OCI-LY7 (cell line): ENCODE measurements at regions not wholly inside any gene's neighbourhood (a gene's known extent, or its start where the extent isn't known, plus 50 kb on each side); places are given as distances from the start of the nearest gene placed in this dataset.

ENCODE experiments used
- BruUV-seq: library from RNA; stranded (reverse); fragments of 400-500 nt; replicated peaks from 2 replicates; lab custom pipeline; 2021; lab: Mats Ljungman, UMichigan
- CTCF ChIA-PET: fragments of 300-600 bp; sonication (Branson Sonifier 250); formaldehyde crosslinking; loops from one replicate; lab custom pipeline; 2022; ENCODE audit warnings: antibody characterized with exemption; ENCODE audit not compliant: unreplicated experiment; lab: Charles Lee
- POLR2A ChIA-PET: fragments of 300-600 bp; sonication (Branson Sonifier 250); formaldehyde crosslinking; loops from one replicate; lab custom pipeline; 2022; ENCODE audit warnings: antibody characterized with exemption; lab: Charles Lee
- DNase-seq: peaks from one replicate; pipeline ENCODE4 v3.0.0-alpha.2; 2015; ENCODE audit warnings: low spot score
- H2AFZ ChIP-seq: fragments of 200-600 bp; sonication (generic), shearing (Covaris generic); 2 replicates; pipeline ENCODE4 v1.6.1; 2014; ENCODE audit warnings: mild to moderate bottlenecking, antibody characterized with exemption, low read length, moderate library complexity
- H3K27ac ChIP-seq: fragments of 200-600 bp; sonication (generic); 2 replicates; pipeline ENCODE4 v1.5.1; 2014; ENCODE audit warnings: mixed run types, low read depth, mild to moderate bottlenecking, moderate library complexity, low read length, inconsistent platforms; ENCODE audit not compliant: poor library complexity, severe bottlenecking
- H3K36me3 ChIP-seq: fragments of 200-600 bp; sonication (generic); 2 replicates; pipeline ENCODE4 v1.6.1; 2014; ENCODE audit warnings: mild to moderate bottlenecking, antibody characterized with exemption, low read length, moderate library complexity, mixed read lengths; ENCODE audit not compliant: insufficient read depth
- H3K4me1 ChIP-seq: fragments of 200-600 bp; sonication (generic); 2 replicates; pipeline ENCODE4 v1.5.1; 2014; ENCODE audit warnings: mild to moderate bottlenecking, low read length; ENCODE audit not compliant: insufficient read depth, poor library complexity, severe bottlenecking
- H3K4me2 ChIP-seq: fragments of 200-600 bp; sonication (generic); 2 replicates; pipeline ENCODE4 v1.6.1; 2014; ENCODE audit warnings: mild to moderate bottlenecking, low read length
- H3K4me3 ChIP-seq: fragments of 200-600 bp; sonication (generic); 2 replicates; pipeline ENCODE4 v1.5.1; 2014; ENCODE audit warnings: mild to moderate bottlenecking, low read depth, low read length; ENCODE audit not compliant: poor library complexity, severe bottlenecking
- H3K79me2 ChIP-seq: fragments of 200-600 bp; sonication (generic); 2 replicates; pipeline ENCODE4 v1.6.1; 2016; ENCODE audit warnings: low read depth, mild to moderate bottlenecking, low read length, moderate library complexity, mixed read lengths; ENCODE audit not compliant: insufficient read depth
- H3K9me2 ChIP-seq: fragments of 200-600 bp; sonication (generic); 2 replicates; pipeline ENCODE4 v1.6.1; 2016; ENCODE audit warnings: mild to moderate bottlenecking, low read length, mixed read lengths; ENCODE audit not compliant: insufficient read depth
- H3K9me3 ChIP-seq: fragments of 200-600 bp; sonication (generic); 2 replicates; pipeline ENCODE4 v1.6.1; 2014; ENCODE audit warnings: mild to moderate bottlenecking, mixed run types, low read length, mixed read lengths
- H4K20me1 ChIP-seq: fragments of 200-600 bp; sonication (generic); 2 replicates; pipeline ENCODE4 v1.6.1; 2014; ENCODE audit warnings: mild to moderate bottlenecking, antibody characterized with exemption, low read length, moderate library complexity, mixed read lengths; ENCODE audit not compliant: insufficient read depth
- EZH2phosphoT487 ChIP-seq: fragments of 200-600 bp; sonication (generic); IDR thresholded peaks from 2 replicates; pipeline ENCODE4 v1.6.1; 2018; ENCODE audit warnings: low read depth, borderline replicate concordance, mild to moderate bottlenecking, mixed run types, antibody characterized with exemption, low read length, moderate library complexity, mixed read lengths
- intact Hi-C: fragments of 100-400 bp; cut with micrococcal nuclease; formaldehyde crosslinking; loops from one replicate; pipeline ENCODE4 v1.10.0; 2022; ENCODE audit not compliant: unreplicated experiment
- TF ChIP-seq, protein P1 (sequence below): fragments of 200-600 bp; sonication (generic); conservative IDR thresholded peaks from 2 replicates; pipeline ENCODE4 v1.5.1; 2014; ENCODE audit warnings: mild to moderate bottlenecking, antibody characterized with exemption, low read length, moderate library complexity, mixed read lengths

- no TSS peak for BruUV-seq
- no peak overlapping the region for H3K4me3 ChIP-seq
- intact Hi-C loops = no loop called here
- no peaks in the 10 kb centered on the region for H3K36me3 ChIP-seq
- TF ChIP-seq EZH2phosphoT487 = no peak
- TF ChIP-seq, protein P1, sequence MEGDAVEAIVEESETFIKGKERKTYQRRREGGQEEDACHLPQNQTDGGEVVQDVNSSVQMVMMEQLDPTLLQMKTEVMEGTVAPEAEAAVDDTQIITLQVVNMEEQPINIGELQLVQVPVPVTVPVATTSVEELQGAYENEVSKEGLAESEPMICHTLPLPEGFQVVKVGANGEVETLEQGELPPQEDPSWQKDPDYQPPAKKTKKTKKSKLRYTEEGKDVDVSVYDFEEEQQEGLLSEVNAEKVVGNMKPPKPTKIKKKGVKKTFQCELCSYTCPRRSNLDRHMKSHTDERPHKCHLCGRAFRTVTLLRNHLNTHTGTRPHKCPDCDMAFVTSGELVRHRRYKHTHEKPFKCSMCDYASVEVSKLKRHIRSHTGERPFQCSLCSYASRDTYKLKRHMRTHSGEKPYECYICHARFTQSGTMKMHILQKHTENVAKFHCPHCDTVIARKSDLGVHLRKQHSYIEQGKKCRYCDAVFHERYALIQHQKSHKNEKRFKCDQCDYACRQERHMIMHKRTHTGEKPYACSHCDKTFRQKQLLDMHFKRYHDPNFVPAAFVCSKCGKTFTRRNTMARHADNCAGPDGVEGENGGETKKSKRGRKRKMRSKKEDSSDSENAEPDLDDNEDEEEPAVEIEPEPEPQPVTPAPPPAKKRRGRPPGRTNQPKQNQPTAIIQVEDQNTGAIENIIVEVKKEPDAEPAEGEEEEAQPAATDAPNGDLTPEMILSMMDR = no peak
- ChIA-PET CTCF (no interaction called here), POLR2A (no interaction called here)
- H3K9me3 ChIP-seq = no peaks in the 10 kb centered on the region
- no peak overlapping the region for H3K4me2 ChIP-seq
- no peaks in the 10 kb centered on the region for H3K79me2 ChIP-seq
- no peaks in the 10 kb centered on the region for H3K9me2 ChIP-seq
- no peak overlapping the region for H3K27ac ChIP-seq
- H2AFZ ChIP-seq = no peak overlapping the region
- no peaks in the 10 kb centered on the region for H4K20me1 ChIP-seq
- DNase-seq = no peak
- no peaks in the 10 kb centered on the region for H3K4me1 ChIP-seq
These were observed 499.7 kb upstream of the MKI67 start for GRCh38 chr10:128625926-128626325.

DNA sequence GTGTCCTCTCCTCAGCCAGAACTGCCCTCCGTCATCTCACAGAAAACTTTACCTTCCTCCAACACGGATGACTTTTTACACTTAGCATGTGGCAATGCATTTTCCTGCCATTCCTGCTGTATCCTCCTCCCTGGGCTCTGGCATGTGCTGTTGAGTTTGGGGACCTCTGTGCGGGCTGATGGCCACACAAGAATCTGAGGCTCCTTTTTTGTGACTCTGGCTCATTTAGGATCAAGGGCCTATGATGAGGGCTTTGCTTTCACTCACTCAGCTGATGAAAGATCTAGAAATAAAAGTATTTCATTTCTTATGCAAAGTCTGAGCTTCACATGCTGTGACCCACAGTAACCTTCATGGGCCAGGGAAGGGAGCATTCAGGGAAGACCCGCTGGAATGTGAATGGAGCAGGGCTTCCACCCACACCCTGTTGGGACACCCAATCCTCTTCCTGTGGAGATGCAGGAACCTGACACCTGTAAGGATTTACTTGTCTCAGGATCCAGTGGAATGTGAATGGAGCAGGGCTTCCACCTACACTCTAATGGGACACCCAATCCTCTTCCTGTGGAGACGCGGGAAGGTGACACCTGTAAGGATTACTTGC lies 500.3 kb upstream of the MKI67 start:
- Histone ChIP-seq H3K79me2 (no peaks in the 10 kb centered on the region), H3K9me2 (no peaks in the 10 kb centered on the region), H3K9me3 (no peaks in the 10 kb centered on the region), H2AFZ (no peak overlapping the region), H4K20me1 (no peaks in the 10 kb centered on the region), H3K4me1 (no peaks in the 10 kb centered on the region), H3K36me3 (no peaks in the 10 kb centered on the region), H3K27ac (no peak overlapping the region), H3K4me3 (no peak overlapping the region), H3K4me2 (no peak overlapping the region)
- TF ChIP-seq EZH2phosphoT487 = no peak
- BruUV-seq = no TSS peak
- CTCF ChIA-PET = no interaction called here
- intact Hi-C loops = no loop called here
- POLR2A ChIA-PET = no interaction called here
- no peak for DNase-seq

GRCh38 chr10:128627811-128628210 lies 501.6 kb upstream of the MKI67 start:
- intact Hi-C loops = no loop called here
- Histone ChIP-seq H3K79me2 (no peaks in the 10 kb centered on the region), H3K27ac (no peak overlapping the region), H3K9me2 (no peaks in the 10 kb centered on the region), H4K20me1 (no peaks in the 10 kb centered on the region), H3K4me1 (no peaks in the 10 kb centered on the region), H3K9me3 (no peaks in the 10 kb centered on the region), H3K4me3 (no peak overlapping the region), H3K36me3 (no peaks in the 10 kb centered on the region), H3K4me2 (no peak overlapping the region), H2AFZ (no peak overlapping the region)
- ChIA-PET CTCF (no interaction called here), POLR2A (no interaction called here)
- TF ChIP-seq, protein P1 = no peak
- no peak for TF ChIP-seq EZH2phosphoT487
- DNase-seq = no peak
- no TSS peak for BruUV-seq
